Fibroblast of lung (primary cell): ENCODE measurements at regions not wholly inside any gene's neighbourhood (a gene's known extent, or its start where the extent isn't known, plus 50 kb on each side); places are given as distances from the start of the nearest gene placed in this dataset.

Experiments
- CTCF ChIP-seq, 2 donors: IDR thresholded peaks in 1 of 2; conservative IDR thresholded peaks in 1 of 2; 1 replicate in 1 of 2; 2 replicates in 1 of 2; pipeline ENCODE4 v1.5.1; 2011 to 2012; ENCODE audit warnings: low read length in 2 of 2, control low read depth in 1 of 2, inconsistent platforms in 1 of 2, low read depth in 1 of 2, mild to moderate bottlenecking in 1 of 2
- EZH2 ChIP-seq: IDR thresholded peaks from 2 replicates; pipeline ENCODE4 v1.5.1; 2012; ENCODE audit warnings: low read length, control low read depth, mild to moderate bottlenecking; ENCODE audit errors: missing control alignments

GRCh38 chr5:63032343-63032742 is 453.7 kb downstream of the LRRC70 start:
- TF ChIP-seq EZH2, result no peak
- TF ChIP-seq CTCF (conservative IDR thresholded peaks at IDR 0.05 in 1 of 2, IDR thresholded peaks at IDR 0.05 in 1 of 2; ENCODE audit: low read depth in 1 of 2, low read length in 2 of 2), result no peak
